Loucy (cell line): ENCODE measurements at regions not wholly inside any gene's neighbourhood (a gene's known extent, or its start where the extent isn't known, plus 50 kb on each side); places are given as distances from the start of the nearest gene placed in this dataset.
"Not testable (repeated sequence)": the region's sequence is repeated elsewhere in the genome, so short reads cannot be mapped to it uniquely, and the experiment has no call there.

Source experiments
- H2AFZ ChIP-seq: fragments of 200-600 bp; sonication (generic); 2 replicates; pipeline ENCODE4 v1.6.0; 2016; ENCODE audit warnings: antibody characterized with exemption, mild to moderate bottlenecking, low read length, moderate library complexity
- H3F3A ChIP-seq: fragments of 200-600 bp; 2 replicates; pipeline ENCODE4 v1.6.0; 2016; ENCODE audit warnings: antibody characterized with exemption, low read depth, mild to moderate bottlenecking
- H3K27me3 ChIP-seq: fragments of 200-600 bp; sonication (generic); 2 replicates; pipeline ENCODE4 v1.6.1; 2014; ENCODE audit warnings: low read length, mild to moderate bottlenecking; ENCODE audit not compliant: insufficient read depth, poor library complexity, severe bottlenecking
- H3K36me3 ChIP-seq: fragments of 200-600 bp; sonication (generic); 2 replicates; pipeline ENCODE4 v1.6.1; 2016; ENCODE audit warnings: low read length; ENCODE audit not compliant: insufficient read depth
- H3K4me1 ChIP-seq: fragments of 200-600 bp; sonication (generic); 2 replicates; pipeline ENCODE4 v1.5.1; 2014; ENCODE audit warnings: low read length, mild to moderate bottlenecking; ENCODE audit not compliant: insufficient read depth, poor library complexity, severe bottlenecking
- H3K4me2 ChIP-seq: fragments of 200-600 bp; sonication (generic); 2 replicates; pipeline ENCODE4 v1.6.0; 2014; ENCODE audit warnings: antibody characterized with exemption, low read length, low read depth, mild to moderate bottlenecking; ENCODE audit not compliant: poor library complexity, severe bottlenecking
- H3K4me3 ChIP-seq: fragments of 200-600 bp; sonication (generic); 2 replicates; pipeline ENCODE4 v1.5.1; 2014; ENCODE audit warnings: low read length, mild to moderate bottlenecking, mixed read lengths; ENCODE audit not compliant: poor library complexity, severe bottlenecking
- H3K79me2 ChIP-seq: fragments of 200-600 bp; sonication (generic); 2 replicates; pipeline ENCODE4 v1.6.1; 2014; ENCODE audit warnings: low read length; ENCODE audit not compliant: insufficient read depth
- H3K9ac ChIP-seq: fragments of 200-600 bp; sonication (generic); 2 replicates; pipeline ENCODE4 v1.6.0; 2014; ENCODE audit warnings: mild to moderate bottlenecking, low read depth, low read length, moderate library complexity; ENCODE audit not compliant: poor library complexity, severe bottlenecking
- H3K9me2 ChIP-seq: fragments of 200-600 bp; sonication (generic); replicated peaks from 2 replicates; pipeline ENCODE4 v1.6.1; 2016; ENCODE audit warnings: low read depth, low read length, mixed read lengths
- H3K9me3 ChIP-seq: fragments of 200-600 bp; sonication (generic); 2 replicates; pipeline ENCODE4 v1.6.1; 2014; ENCODE audit warnings: mild to moderate bottlenecking, antibody characterized with exemption, low read length, low read depth; ENCODE audit not compliant: insufficient read depth
- H4K20me1 ChIP-seq: fragments of 200-600 bp; sonication (generic); 2 replicates; pipeline ENCODE4 v1.6.0; 2014; ENCODE audit warnings: antibody characterized with exemption, low read length, mild to moderate bottlenecking; ENCODE audit not compliant: insufficient read depth, poor library complexity, severe bottlenecking
- EZH2phosphoT487 ChIP-seq: fragments of 200-600 bp; IDR thresholded peaks from 2 replicates; pipeline ENCODE4 v1.6.1; 2018; ENCODE audit warnings: antibody characterized with exemption, mild to moderate bottlenecking, moderate library complexity, borderline replicate concordance
- TF ChIP-seq, protein P1 (sequence below): fragments of 200-600 bp; sonication (generic); conservative IDR thresholded peaks from 2 replicates; pipeline ENCODE4 v1.5.1; 2014; ENCODE audit warnings: mild to moderate bottlenecking, antibody characterized with exemption, low read length

DNA sequence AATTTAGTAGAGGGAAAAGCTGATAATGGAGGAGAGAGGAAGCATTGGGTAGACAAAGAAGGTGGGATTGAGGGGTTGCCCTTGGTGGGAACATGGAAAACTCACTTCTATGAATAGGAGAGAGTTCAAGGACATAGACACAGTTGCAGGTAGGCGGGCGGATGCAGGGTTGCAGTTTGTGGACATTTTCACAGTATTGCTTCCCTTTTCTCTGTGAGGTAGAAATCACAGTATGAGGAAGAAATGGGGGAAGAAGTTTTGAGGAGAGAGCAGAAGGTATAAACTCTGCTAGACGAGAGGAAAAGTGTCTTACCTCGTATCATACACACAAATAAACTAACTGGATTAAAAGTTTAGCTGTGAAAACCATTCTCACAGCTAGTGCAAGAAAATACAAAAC lies 200.7 kb upstream of the ECI2 start:
- Histone ChIP-seq H3K9ac (no peak overlapping the region), H3K4me3 (no peak overlapping the region), H3K36me3 (no peaks in the 10 kb centered on the region), H3K4me1 (no peaks in the 10 kb centered on the region), H3K79me2 (no peaks in the 10 kb centered on the region), H3K4me2 (no peak overlapping the region), H2AFZ (no peak overlapping the region), H3K9me3 (no peaks in the 10 kb centered on the region), H4K20me1 (no peaks in the 10 kb centered on the region), H3K9me2 (no peaks in the 10 kb centered on the region), H3F3A (no peaks in the 10 kb centered on the region), H3K27me3 (no peaks in the 10 kb centered on the region)
- no peak for TF ChIP-seq EZH2phosphoT487
- TF ChIP-seq, protein P1, sequence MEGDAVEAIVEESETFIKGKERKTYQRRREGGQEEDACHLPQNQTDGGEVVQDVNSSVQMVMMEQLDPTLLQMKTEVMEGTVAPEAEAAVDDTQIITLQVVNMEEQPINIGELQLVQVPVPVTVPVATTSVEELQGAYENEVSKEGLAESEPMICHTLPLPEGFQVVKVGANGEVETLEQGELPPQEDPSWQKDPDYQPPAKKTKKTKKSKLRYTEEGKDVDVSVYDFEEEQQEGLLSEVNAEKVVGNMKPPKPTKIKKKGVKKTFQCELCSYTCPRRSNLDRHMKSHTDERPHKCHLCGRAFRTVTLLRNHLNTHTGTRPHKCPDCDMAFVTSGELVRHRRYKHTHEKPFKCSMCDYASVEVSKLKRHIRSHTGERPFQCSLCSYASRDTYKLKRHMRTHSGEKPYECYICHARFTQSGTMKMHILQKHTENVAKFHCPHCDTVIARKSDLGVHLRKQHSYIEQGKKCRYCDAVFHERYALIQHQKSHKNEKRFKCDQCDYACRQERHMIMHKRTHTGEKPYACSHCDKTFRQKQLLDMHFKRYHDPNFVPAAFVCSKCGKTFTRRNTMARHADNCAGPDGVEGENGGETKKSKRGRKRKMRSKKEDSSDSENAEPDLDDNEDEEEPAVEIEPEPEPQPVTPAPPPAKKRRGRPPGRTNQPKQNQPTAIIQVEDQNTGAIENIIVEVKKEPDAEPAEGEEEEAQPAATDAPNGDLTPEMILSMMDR = no peak

DNA sequence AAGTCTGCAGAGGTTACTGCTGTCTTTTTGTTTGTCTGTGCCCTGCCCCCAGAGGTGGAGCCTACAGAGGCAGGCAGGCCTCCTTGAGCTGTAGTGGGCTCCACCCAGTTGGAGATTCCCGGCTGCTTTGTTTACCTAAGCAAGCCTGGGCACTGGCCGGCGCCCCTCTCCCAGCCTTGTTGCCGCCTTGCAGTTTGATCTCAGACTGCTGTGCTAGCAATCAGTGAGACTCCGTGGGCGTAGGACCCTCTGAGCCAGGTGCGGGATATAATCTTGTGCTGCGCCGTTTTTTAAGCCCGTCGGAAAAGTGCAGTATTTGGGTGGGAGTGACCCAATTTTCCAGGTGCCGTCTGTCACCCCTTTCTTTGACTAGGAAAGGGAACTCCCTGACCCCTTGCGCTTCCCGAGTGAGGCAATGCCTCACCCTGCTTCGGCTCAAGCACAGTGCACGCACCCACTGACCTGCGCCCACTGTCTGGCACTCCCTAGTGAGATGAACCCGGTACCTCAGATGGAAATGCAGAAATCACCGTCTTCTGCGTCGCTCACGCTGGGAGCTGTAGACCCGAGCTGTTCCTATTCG lies 198.9 kb upstream of the ECI2 start:
- not testable (repeated sequence) for H3F3A ChIP-seq, H3K4me2 ChIP-seq, H3K9me2 ChIP-seq, H3K4me3 ChIP-seq, H4K20me1 ChIP-seq, H2AFZ ChIP-seq, H3K9me3 ChIP-seq, H3K79me2 ChIP-seq, H3K36me3 ChIP-seq, H3K9ac ChIP-seq, H3K27me3 ChIP-seq, H3K4me1 ChIP-seq

DNA sequence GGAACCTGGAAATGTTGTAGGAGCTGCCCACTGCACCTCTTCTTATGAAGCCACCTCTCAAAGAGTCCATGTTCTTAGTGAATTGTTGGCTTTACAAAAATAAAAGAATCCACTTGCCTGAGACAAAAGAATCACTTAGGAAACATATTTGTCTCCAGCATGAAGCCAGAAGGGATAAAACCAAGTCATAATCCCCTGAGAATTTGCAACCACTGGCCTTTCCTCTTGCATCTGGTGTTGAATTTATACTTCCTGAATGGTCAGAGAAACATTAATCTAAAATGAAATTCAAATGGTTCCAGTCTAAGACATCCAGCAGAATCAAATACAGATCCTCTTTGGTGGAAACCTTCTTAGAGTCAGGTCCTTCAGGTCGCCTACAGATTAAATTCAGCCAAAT lies 192.5 kb upstream of the ECI2 start:
- Histone ChIP-seq H3K36me3 (no peaks in the 10 kb centered on the region), H3K9ac (no peak overlapping the region), H3K4me2 (no peak overlapping the region), H3K9me2 (no peaks in the 10 kb centered on the region), H3K27me3 (no peaks in the 10 kb centered on the region), H3F3A (no peaks in the 10 kb centered on the region), H3K9me3 (no peaks in the 10 kb centered on the region; the same call in 1 of the 2 replicates), H3K4me1 (no peaks in the 10 kb centered on the region), H4K20me1 (no peaks in the 10 kb centered on the region), H3K4me3 (no peak overlapping the region), H2AFZ (no peak overlapping the region), H3K79me2 (no peaks in the 10 kb centered on the region)
- TF ChIP-seq, protein P1 = no peak
- TF ChIP-seq EZH2phosphoT487 = no peak

DNA sequence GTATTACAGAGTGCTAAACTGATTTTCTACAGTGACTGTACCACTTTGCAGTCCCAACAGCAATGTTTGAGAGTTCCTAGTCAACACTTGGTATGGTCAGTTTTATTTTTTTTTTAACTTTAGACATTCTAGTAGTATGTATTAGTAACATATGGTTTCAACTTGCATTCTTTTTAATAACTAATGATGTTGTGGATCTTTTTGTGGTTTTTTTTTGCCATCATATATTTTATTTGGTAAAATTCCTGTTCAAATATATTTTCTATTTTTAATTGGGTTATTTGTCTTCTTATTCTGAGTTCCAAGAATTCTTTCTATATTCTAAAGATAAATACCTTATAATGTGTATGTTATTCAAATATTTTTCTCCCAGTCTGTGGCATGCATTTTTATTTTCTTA lies 189.4 kb upstream of the ECI2 start:
- no peaks in the 10 kb centered on the region for H3F3A ChIP-seq
- no peak overlapping the region for H3K4me2 ChIP-seq
- H3K27me3 ChIP-seq = no peaks in the 10 kb centered on the region
- H2AFZ ChIP-seq = no peak overlapping the region
- H3K9me3 ChIP-seq = no peaks in the 10 kb centered on the region; the same call in 1 of the 2 replicates
- no peak overlapping the region for H3K9ac ChIP-seq
- no peaks in the 10 kb centered on the region for H3K79me2 ChIP-seq
- H3K4me1 ChIP-seq = no peaks in the 10 kb centered on the region
- no peaks in the 10 kb centered on the region for H3K36me3 ChIP-seq
- H3K9me2 ChIP-seq = no peaks in the 10 kb centered on the region
- H4K20me1 ChIP-seq = no peaks in the 10 kb centered on the region
- no peak overlapping the region for H3K4me3 ChIP-seq
- TF ChIP-seq, protein P1 = no peak
- TF ChIP-seq EZH2phosphoT487 = no peak
